ENCODE measurements at regions not wholly inside any gene's neighbourhood (a gene's known extent, or its start where the extent isn't known, plus 50 kb on each side); places are given as distances from the start of the nearest gene placed in this dataset.

DNA sequence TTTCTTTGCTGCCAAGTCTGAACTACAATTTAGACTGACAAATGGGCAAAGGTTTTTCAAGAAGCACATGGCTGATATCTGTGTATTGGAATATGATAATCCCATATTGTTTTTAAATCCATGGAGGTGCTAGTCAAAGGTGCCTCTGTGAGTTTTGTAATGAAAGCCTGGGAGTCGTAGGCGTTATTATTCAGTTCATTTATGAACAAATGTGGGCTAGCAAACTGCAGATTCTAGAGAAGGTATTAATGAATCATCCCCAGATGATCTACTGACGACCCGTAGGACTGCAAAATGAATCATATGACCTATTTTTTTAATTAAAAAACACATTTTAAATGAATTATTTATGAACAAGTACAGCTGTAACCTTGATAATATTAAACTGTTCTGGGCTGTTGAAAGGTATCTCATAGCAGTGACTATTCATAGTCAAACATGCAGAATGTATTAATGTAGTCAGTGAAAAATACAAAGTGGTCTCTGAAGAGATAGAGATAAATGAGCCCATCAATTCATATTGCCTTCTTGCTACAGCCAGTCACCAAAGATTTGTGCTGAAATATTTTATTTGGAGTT is 1317.8 kb upstream of the MAP3K7 start:
- DNase-seq (ENCODE audit: low read depth, low spot score) (no peak), FAIRE-seq (no peak)
- Histone ChIP-seq H3K36me3 (ENCODE audit: control insufficient read depth in 2 of 2, extremely low read depth in 1 of 2, insufficient read depth in 2 of 2, low read length in 2 of 2) (no peaks in the 10 kb centered on the region), H3K4me2 (ENCODE audit: control insufficient read depth, extremely low read depth, insufficient read depth, low read depth, low read length) (no peak overlapping the region), H4K20me1 (ENCODE audit: control insufficient read depth, extremely low read depth, insufficient read depth, low read length) (no peaks in the 10 kb centered on the region), H3K9ac (ENCODE audit: control insufficient read depth, extremely low read depth, insufficient read depth, low read length) (no peak overlapping the region), H2AFZ (ENCODE audit: control insufficient read depth, low read length) (no peak overlapping the region), H3K27ac (ENCODE audit: control insufficient read depth, insufficient read depth, low read length) (no peak overlapping the region), H3K79me2 (ENCODE audit: control insufficient read depth, insufficient read depth, low read length) (no peaks in the 10 kb centered on the region), H3K4me3 (ENCODE audit: control insufficient read depth in 2 of 3, extremely low read depth in 1 of 3, insufficient read depth in 2 of 3, low read depth in 1 of 3, low read length in 3 of 3) (no peak overlapping the region), H3K4me1 (ENCODE audit: control insufficient read depth, extremely low read depth, insufficient read depth, low read length) (no peaks in the 10 kb centered on the region), H3K27me3 (ENCODE audit: control insufficient read depth, extremely low read depth, insufficient read depth, low read length) (no peaks in the 10 kb centered on the region), H3K9me3 (ENCODE audit: control insufficient read depth, low read depth, low read length) (no peaks in the 10 kb centered on the region), H3K9me1 (ENCODE audit: control insufficient read depth, extremely low read depth, insufficient read depth, low read length) (no peaks in the 10 kb centered on the region)
- TF ChIP-seq, protein P1, sequence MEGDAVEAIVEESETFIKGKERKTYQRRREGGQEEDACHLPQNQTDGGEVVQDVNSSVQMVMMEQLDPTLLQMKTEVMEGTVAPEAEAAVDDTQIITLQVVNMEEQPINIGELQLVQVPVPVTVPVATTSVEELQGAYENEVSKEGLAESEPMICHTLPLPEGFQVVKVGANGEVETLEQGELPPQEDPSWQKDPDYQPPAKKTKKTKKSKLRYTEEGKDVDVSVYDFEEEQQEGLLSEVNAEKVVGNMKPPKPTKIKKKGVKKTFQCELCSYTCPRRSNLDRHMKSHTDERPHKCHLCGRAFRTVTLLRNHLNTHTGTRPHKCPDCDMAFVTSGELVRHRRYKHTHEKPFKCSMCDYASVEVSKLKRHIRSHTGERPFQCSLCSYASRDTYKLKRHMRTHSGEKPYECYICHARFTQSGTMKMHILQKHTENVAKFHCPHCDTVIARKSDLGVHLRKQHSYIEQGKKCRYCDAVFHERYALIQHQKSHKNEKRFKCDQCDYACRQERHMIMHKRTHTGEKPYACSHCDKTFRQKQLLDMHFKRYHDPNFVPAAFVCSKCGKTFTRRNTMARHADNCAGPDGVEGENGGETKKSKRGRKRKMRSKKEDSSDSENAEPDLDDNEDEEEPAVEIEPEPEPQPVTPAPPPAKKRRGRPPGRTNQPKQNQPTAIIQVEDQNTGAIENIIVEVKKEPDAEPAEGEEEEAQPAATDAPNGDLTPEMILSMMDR (optimal IDR thresholded peaks at IDR 0.05 in 1 of 3, IDR thresholded peaks at IDR 0.05 in 1 of 3, conservative IDR thresholded peaks at IDR 0.05 in 1 of 3; ENCODE audit: extremely low read depth in 1 of 3, insufficient read depth in 2 of 3, low read length in 3 of 3), result no peak
- TF ChIP-seq EZH2 (IDR thresholded peaks at IDR 0.05; ENCODE audit: low read length), result no peak
- dilution Hi-C loops (cut with MboI; ENCODE audit: extremely low pct_ligation_motif_present, low sequenced_read_pairs), result no loop called here

- Histone ChIP-seq H3K4me1 (ENCODE audit: control insufficient read depth, extremely low read depth, insufficient read depth, low read length) (no peaks in the 10 kb centered on the region), H3K27ac (ENCODE audit: control insufficient read depth, insufficient read depth, low read length) (no peak overlapping the region), H3K9me1 (ENCODE audit: control insufficient read depth, extremely low read depth, insufficient read depth, low read length) (no peaks in the 10 kb centered on the region), H3K27me3 (ENCODE audit: control insufficient read depth, extremely low read depth, insufficient read depth, low read length) (no peaks in the 10 kb centered on the region), H3K9me3 (ENCODE audit: control insufficient read depth, low read depth, low read length) (no peaks in the 10 kb centered on the region), H3K9ac (ENCODE audit: control insufficient read depth, extremely low read depth, insufficient read depth, low read length) (no peak overlapping the region), H4K20me1 (ENCODE audit: control insufficient read depth, extremely low read depth, insufficient read depth, low read length) (no peaks in the 10 kb centered on the region), H3K79me2 (ENCODE audit: control insufficient read depth, insufficient read depth, low read length) (no peaks in the 10 kb centered on the region), H2AFZ (ENCODE audit: control insufficient read depth, low read length) (no peak overlapping the region), H3K4me3 (ENCODE audit: control insufficient read depth in 2 of 3, extremely low read depth in 1 of 3, insufficient read depth in 2 of 3, low read depth in 1 of 3, low read length in 3 of 3) (no peak overlapping the region), H3K36me3 (ENCODE audit: control insufficient read depth in 2 of 2, extremely low read depth in 1 of 2, insufficient read depth in 2 of 2, low read length in 2 of 2) (no peaks in the 10 kb centered on the region), H3K4me2 (ENCODE audit: control insufficient read depth, extremely low read depth, insufficient read depth, low read depth, low read length) (no peak overlapping the region)
- no peak for TF ChIP-seq EZH2 (IDR thresholded peaks at IDR 0.05; ENCODE audit: low read length)
- TF ChIP-seq, protein P1 (optimal IDR thresholded peaks at IDR 0.05 in 1 of 3, IDR thresholded peaks at IDR 0.05 in 1 of 3, conservative IDR thresholded peaks at IDR 0.05 in 1 of 3; ENCODE audit: extremely low read depth in 1 of 3, insufficient read depth in 2 of 3, low read length in 3 of 3), result no peak
- FAIRE-seq (no peak), DNase-seq (ENCODE audit: low read depth, low spot score) (no peak)
- dilution Hi-C loops (cut with MboI; ENCODE audit: extremely low pct_ligation_motif_present, low sequenced_read_pairs), result no loop called here
These were observed 1308.9 kb upstream of the MAP3K7 start for GRCh38 chr6:91895599-91896285.

Measured in keratinocyte (primary cell).